ENCODE measurements at regions not wholly inside any gene's neighbourhood (a gene's known extent, or its start where the extent isn't known, plus 50 kb on each side); places are given as distances from the start of the nearest gene placed in this dataset.
"Not testable (repeated sequence)": the region's sequence is repeated elsewhere in the genome, so short reads cannot be mapped to it uniquely, and the experiment has no call there.

DNA sequence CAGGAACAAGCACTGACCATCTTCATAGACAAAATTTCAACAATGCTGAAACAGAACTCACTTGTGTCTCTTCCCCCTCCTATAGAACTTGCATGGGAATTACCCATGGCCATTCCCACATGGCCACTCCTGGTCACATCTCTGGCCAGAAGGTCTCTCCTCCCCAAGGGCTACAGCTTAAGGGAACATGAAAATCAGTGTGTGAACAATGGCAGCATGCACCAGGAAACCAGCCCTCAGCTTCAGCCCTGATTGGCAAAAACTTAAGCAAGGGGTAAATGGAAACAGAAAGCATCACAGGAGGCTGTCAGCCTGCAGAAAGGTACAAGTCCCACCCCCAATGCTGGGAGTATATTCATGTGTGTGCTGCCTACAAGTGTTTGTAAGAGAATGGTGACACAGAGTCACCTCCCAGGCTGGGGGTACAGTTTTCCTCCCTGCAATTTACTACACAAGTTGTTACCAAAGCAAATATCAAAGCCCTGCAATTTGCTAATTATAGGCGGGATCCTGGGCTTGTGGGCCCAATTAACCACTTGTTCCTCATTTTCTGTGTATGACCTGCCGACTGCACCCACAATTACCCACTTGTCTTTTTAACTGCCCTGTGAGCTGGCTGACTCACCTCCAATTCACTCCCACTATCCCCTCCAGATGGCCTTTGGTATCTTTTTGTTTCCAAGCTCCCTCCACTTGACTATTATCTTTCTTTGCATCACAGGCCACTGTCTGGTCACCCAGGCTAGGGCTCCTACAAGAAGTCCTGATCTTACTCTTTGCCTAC is 84.4 kb upstream of the HES1 start:
- DNase-seq: peak; percentile 30 to 80

DNA sequence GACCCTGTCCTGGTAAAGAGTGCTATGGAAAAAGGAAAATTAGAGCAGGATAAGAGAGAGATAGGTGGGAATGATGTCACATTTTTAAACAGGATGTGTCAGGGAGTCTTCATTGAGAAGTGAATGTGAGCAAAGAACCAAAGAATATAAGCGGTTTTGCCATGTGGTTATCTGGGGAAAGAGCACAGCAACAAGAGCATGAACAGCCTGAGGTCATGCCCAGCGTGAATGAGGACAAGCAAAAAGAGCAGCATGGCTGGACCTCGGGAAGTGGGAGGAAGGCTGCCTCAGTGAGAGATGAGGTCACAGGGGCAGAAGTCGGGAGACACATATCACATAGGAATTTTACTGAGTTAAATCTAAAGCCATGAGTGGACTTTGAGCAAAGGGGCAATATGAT is 82.8 kb upstream of the HES1 start:
- DNase-seq: no peak

DNA sequence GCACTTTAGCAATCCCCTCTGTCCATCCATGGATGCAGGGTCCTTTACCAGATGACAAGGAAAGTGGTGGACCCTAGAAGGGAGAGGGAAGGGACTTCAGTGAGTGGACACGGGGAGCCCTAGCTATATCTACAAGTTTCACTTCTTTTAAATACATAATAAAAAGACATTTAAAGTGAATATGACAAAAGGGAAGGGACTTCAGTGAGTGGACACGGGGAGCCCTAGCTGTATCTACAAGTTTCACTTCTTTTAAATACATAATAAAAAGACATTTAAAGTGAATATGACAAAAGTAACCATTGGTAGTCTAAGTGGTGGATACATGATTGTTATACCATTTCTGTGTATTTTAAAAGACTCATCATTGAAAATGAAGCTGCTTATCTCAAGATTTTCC is 81.9 kb upstream of the HES1 start:
- DNase-seq: no peak

DNA sequence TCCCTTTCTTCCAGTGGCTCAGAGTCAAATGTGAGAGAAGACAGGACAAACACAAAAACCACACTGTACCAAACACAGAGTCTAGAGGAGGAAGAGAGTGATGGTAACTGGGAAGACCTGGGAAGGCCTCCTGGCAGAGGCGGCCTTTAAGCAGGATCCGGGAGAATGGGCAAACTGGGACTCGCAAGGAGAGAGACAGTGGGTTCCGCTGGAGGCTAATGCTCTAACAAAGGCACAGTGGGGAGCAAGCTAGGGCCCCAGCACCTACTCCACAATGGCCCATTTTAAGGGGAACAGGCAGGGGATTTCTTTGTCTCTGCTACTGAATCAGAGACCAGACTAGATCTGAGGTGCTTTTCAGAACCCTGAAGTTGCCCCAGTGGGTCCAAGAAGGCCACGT is 81.4 kb upstream of the HES1 start:
- DNase-seq: no peak

DNA sequence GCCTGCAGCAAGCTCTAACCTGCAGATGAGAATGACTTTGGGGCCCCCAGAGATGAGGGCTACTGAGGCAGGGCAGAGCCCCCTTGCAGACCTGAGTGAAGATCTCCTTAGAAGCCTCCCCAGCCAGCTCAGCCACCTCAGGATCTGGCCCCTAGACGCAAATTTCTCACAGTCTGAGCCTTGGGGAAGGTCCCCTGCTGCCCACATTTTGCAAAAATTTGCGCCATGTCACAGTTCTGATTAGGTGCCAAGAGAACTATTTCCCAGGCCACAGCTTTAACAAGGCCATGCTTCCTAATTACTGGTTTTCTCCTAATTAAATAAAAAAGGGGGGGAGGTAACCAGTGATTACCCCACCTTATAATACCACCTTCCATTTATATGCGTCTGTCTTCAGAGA is 81.0 kb upstream of the HES1 start:
- DNase-seq: peak in 1 of 2 experiments; percentile 29

DNA sequence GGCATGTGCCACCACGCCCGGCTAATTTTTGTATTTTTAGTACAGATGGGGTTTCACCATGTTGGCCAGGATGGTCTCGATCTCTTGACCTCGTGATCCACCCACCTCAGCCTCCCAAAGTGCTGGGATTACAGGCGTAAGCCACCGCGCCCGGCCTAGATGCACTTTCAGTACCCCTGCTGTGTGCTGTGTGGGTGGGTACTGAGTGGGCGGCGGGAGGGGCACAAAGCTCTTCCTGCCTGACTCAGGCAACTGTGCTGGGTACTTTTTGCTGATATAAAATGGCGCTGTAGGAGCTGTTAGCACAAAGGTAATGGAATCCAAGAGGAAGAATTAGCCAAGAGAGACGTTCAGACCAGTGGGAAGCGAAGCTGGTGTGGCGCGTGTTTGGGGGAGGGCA is 79.6 kb upstream of the HES1 start:
- not testable (repeated sequence) for DNase-seq

DNA sequence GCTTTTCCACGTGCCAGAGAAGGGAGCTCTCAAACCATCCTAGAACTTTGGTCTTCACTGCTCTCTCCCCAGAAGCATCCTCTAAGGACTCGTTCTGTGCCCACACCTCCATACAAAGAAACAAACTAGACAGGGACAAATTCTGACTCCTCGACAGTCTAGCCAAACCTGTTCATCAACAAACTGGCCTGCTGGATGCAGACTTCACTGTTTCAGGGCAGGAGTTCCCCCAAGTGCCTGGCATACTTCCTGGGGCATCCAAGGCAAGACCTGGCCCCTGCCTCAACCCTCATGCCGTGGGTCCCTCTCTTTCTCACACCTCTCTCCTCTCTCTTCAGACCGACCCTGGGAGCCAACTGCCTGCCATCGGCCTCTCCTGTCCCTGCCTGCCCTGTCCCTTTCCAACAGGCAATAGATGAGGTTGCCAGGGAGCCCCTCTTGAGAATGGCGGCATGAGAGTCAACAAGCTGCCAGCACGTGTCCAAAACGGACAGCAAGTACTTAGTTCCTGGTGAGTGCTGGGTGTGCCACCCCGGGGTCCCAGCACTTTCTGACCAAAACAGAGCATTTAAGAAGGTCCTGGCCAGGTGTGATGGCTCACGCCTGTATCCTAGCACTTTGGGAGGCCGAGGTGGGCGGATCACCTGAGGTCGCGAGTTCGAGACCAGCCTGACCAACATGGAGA is 79.1 kb upstream of the HES1 start:
- DNase-seq: no peak

DNA sequence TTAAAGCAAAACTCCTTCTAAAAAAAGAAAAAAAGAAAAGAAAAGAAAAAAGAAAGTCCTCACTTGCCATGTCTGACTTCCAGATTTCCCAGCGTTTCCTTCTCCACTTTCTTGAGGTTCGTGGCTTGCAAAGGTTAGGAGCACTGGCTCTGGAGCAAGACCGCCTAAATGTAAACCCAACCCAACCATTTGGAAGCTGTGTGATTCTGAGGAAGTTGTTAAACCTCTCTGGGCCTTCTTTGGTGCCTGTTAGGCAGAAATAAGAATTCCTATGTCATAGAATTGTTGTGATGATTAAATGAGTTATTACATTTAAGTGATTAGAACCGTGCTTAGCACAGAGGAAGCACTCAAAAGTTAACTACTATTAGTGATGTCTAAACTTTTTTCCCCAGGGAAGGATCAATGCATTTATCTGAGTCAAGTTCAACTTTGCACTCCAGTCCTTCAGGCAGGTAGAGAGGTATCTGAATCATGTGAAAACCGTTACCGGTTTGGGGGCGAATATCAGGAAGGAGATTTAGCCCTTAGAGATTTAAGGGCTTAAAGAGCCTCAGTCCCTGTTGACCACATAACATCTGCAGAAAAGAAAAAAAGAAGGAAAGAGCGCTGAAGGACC is 78.3 kb upstream of the HES1 start:
- DNase-seq: no peak

DNA sequence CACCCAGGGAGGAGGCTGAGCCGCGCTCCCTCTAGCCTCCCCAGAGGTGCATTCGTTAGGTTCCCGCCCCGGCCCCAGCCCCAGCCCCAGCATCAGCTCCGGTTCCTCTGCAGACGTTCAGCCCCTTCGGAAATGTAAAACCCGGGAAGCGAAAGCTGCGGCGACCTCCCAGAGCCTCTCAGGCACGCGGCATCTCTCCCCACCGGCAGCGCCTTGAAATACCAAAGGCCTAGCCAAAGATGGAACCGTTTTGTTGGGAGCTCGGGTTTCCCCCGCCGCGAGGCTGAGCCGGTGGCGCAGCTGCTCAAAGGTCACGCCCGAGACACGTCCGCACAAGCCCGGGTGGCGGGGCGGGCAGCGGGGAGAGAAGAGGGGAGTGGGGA is 77.8 kb upstream of the HES1 start:
- DNase-seq: no peak

DNA sequence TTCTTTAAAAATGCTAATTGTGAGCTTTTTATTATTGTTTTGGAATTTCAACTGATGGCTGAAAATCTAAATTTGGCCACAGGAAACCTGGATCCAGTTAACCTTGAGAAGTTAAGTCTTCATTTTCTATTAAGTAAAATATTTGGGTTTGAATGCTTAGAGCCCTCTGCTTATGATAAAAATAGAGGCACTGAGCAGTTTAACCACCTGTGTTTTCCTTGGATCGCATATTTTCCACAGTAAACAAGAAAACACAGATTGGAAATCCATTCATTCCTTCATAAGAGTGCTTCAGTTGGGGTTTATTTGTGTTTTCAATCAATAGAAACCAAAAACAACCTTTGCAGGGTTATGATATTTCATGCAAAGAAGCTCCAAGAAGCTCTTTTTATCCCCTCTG is 77.2 kb upstream of the HES1 start:
- no peak for DNase-seq

DNA sequence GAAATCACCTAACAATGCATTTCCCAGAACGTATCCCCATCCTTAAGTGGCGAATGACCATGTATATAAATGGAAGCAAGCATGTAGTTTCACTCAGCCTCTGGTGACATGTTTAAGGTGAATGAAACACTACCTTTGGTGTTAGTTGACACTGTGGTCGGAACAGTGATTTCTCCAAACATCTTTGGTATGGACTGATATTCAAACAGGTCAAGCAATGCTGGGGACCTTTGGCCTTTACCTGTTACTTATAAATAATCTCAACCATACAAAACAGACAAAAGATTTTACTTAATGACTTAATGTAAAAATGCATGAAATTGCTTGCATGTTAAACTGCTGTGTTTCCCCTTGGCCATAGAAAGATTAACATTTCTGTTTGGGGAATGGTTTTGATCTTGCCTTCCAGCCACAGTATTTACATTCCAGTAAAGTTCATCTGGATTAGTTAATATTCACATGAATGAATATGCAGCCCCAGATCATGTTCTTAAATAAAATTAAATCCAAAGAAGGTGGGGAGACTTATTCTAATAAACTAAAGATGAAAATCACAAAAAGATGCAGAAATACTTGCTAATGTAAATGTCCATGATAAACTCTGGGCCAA is 74.4 kb upstream of the HES1 start:
- no peak for DNase-seq

DNA sequence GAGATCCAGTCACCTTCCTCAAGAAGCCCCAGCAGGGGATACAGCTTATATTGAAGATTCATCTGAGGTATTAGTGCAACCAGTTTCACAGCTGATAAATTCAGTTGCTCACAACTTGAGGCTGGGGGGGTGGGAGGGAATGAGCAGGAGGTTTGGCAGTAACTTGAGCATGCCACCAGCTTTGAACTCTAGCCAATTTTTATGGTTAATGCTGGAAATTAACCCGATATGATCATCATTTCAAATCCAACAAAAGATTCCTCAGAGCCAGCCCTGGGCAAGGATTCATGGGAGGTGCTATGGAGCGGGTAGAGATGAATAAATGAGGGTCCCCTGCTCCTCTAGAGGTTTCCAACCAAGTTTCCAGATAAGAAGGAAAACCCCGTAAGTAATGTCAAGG is 73.1 kb upstream of the HES1 start:
- no peak for DNase-seq

DNA sequence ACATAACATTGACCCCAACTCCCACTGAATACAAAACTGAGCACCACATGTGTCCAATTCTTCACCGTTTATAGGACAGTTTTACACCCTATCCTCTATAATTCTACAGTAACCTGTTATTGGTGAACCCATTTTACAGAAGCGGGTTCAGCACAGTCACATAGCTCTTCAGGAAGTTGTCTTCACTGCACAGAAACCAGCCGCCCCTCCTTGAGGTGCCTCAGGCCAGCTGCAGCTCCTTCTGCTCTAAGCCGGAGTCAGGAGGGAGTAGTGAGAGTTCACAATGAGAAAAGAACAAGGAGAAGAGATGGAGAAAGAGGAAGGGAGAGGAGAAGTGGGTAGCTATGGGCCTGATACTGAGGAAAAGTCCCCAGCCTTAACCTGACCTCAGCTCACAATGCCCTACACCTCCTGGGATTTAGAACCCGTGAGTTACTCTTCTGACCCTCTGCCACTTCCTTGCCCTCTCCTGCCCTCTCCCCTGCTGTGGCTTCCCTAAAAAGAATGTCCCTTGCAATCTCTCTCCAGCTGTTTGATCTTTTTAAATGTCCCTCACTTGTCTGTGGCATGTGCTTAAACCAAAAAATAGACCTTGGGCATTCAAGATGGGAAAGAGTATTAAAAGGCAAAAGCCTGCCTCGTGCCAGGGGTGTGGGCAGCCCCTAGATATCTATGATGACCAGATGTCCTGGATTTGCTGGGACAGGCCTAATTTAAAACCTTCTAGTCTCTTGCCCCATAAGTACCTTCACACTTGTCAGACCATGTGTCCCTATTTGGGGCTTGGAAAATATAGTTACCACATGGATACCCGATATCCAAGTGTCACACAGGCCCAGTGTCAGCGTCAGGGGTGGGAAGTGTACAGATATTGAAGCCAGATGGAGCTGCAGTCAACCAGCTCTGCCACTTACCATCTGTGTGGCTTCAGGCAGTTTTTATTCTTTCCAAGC is 71.3 kb upstream of the HES1 start:
- DNase-seq: no peak

DNA sequence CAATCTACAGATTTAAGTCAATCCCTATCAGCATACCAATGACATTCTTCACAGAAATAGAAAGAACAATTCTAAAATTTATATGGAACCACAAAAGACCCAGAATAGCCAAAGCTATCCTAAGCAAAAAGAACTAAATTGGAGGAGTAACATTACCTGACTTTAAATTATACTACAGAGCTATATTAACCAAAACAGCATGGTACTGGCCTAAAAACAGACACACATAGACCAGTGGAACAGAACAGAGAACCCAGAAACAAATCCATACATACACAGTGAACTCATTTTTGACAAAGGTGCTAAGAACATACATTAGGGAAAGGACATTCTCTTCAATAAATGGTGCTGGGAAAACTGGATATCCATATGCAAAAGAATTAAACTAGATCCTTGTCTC is 68.6 kb upstream of the HES1 start:
- DNase-seq: not testable (repeated sequence)

DNA sequence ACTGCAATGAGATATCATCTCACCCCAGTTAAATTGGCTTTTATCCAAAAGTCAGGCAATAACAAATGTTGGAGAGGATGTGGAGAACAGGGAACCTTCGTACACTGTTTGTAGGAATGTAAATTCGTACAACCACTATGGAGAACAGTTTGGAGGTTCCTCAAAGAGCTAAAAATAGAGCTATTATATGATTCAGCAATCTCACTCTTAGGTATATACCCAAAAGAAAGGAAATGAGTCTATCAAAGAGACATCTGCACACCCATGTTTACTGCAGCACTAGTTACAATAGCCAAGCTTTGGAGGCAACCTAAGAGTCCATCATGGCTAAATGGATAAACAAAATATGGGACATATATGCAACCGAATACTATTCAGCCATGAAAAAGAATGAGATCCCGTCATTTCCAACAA is 68.0 kb upstream of the HES1 start:
- no peak for DNase-seq

DNA sequence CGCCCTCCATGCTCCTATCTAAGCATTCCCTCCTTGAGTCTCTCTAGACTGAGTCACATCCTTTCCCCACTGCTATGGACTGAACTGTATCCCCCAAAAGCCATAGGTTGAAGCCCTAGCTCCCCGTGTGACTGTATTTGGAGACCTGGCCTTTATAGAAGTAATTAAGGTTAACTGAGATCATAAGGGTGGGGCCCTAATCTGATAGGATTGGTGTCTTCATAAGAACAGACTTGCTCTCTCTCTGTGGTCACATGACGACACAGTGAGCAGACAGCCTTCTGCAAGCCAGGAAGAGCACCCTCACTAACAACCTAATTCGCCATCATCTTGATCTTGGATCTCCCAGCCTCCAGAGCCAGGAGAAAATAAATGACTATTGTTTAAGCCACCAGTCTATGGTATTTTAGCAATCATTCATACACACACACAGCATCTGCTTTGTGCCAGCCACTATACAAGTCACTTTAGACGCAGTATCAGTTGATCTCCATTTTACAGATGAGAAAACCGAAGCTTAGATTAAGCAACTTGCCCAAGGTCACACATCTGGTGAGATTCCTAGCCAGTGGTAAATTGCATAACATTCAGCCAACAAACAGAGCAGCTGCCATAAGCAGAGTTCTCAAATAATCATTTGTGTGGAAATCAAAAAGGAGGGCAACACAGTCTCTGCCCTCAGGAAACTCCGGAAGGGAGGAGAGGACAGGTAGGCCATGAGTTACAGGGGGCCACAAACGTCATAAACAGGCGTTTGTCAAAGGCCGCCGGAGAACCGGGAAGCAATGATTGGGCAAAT is 66.3 kb upstream of the HES1 start:
- DNase-seq: no peak

DNA sequence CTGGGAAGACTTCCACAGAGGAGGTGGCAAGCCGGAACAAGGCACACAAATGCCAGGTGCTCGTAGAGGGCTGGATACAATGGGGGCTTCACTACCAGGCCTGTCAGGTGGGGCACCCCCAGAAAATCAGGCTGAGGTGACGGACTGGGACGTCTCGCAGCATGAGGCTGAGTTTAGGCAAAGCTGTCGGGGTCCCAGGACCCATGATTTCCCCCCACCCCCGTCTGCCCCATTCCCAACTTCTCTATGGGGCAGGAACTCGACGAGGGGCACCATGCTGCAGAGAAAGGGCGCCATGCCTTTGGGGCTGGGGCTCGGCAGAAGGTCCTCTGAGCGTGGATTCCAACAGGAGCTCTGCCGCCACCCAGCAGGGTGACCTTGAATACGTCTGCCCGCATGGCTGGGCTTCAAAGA is 65.7 kb upstream of the HES1 start:
- DNase-seq: no peak

DNA sequence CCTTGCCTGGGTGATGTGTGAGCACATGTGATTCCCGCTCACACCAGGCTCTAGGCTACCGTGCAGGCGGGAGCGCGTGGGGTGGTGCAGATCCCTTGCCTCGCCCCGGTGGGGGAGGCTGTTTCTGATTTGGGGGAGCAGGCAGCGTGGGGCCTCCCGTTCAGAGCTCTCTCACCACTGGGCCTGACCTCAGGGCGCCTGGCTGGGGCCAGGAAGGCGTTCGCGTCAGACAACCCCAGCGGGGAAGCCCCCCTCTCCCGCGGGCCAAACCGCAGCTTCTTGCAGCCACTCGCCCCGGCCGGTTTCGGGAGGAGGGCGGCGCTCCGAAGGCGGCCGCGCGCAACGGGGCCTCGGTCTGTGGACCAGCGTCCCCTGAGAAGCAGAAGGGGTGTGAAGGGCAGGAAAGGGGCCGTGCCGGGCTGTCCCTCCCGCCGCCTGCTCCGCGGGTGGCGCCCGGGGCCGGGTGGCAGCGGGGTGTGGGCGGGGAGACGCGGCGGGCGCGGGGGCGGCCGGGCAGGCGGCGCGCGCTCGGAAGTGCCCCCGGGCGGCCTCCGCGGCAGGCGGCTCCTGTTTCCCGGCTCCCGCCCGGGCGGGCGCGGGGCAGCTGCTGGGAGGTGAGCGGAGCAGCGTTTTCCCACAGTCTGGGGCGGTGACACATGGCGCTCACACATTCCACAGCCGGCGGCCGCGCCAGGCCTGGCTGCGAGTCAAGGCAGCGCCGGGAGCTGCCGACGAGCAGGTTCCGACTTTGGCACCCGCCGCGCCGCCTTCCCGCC is 65.1 kb upstream of the HES1 start:
- peak; percentile 85 to 92 for DNase-seq

DNA sequence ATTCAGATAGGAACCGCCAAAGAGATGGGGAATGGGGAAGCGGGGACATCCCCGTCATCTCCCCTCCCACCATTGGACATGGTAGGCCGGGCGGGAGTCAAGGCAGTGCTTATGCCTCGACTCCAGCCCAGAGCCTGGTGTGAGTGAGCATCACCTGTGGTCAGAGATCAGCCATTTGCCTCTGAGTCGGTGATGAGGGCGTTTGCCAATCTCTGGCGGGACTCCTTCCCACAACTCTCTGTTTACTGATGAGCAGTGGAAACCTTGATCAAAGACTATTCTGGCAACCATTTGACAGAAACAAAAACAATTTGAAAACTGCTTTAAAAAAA is 63.9 kb upstream of the HES1 start:
- DNase-seq: no peak

DNA sequence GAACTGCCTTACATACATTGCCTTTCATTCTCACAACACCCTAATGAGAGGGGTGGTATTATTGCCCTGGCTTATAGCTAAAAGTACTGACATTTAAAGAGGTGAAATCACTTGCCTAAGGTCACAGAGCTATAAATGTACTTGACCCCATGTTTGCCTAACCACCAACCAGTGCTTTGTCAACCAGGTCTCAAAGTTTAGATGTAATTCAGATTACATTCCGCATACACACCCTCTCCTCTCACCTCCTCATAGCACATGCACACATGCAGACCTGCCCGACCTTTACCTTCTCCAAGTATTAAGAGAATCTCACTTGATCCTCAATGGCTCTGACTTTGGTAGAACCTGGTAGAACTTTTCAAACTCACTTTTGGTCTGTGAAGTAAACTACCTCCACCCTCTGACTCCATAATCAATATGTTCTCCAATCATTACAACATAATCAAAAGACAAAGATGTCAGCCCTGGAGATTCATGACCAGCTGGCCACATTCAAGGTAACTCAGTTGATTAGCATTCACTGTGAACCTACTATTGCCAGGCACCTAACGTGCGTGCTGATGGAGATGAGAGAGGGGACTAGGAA is 63.2 kb upstream of the HES1 start:
- DNase-seq: no peak

DNA sequence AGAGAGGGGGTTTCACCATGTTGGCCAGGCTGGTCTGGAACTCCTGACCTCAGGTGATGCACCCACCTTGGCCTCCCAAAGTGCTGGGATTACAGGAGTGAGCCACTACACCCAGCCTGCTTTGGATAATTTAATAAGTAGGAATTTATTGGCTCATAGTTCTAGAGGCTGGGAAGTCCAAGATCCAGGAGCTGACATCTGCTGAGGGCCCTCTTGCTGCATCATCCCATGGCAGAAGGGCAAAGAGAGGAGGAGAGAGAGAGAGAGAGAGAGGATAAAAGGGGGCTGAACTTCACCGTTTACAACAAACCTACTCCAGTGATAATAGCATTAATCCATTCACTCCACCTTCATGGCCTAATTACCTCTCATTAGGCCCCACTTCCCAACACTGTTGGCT is 62.0 kb upstream of the HES1 start:
- DNase-seq: no peak
